Urothelium cell line (cell line): ENCODE measurements at regions not wholly inside any gene's neighbourhood (a gene's known extent, or its start where the extent isn't known, plus 50 kb on each side); places are given as distances from the start of the nearest gene placed in this dataset.
A peak's percentile ranks its signal among the peaks of the same experiment; 100 is the strongest.

Experiments used
- DNase-seq: peaks from one replicate; pipeline ENCODE4 v3.0.0; 2011; ENCODE audit warnings: low spot score, mixed read lengths
- FAIRE-seq: peaks from 2 replicates; lab custom pipeline; 2011; peaks lifted over from hg19 to GRCh38; lab: Jason Lieb, UNC

DNA sequence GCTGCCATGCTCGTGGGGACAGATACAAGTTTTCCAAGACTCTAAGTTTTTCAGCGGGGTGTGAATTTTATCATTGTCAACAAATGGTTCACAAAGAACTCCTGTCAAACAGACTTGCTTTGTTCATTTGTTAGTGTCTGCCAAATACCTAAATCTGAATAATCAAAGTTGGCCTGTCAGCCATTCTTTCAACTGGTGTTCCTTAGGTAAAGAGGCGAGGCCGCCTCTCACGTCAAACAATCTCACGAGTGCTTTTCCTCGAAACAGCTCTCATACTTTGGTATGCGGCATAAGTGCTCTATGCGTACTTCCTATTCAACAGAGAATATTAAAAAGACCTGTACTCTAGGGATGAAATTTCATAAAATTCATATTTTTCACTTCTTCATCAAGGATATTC, 51.4 kb upstream of the KANK4 start:
- DNase-seq (no peak), FAIRE-seq (no peak)

DNA sequence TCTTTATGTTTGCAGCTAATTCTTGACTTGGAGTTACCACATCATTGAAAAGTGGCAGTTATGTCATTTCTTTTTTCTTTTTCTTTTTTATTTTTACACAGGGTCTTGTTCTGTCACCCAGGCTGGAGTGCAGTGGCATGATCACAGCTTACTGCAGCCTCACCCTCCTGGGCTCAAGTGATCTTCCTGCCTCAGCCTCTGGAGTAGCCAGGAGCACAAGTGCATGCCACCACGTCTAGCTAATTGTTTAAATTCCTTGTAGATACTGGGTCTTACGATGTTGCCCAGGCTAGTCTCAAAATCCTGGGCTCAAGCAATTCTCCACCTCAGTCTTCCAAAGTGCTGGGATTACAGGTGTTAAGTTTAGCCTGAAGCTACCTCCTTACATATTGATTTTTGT, 52.1 kb upstream of the KANK4 start:
- FAIRE-seq (no peak), DNase-seq (no peak)

DNA sequence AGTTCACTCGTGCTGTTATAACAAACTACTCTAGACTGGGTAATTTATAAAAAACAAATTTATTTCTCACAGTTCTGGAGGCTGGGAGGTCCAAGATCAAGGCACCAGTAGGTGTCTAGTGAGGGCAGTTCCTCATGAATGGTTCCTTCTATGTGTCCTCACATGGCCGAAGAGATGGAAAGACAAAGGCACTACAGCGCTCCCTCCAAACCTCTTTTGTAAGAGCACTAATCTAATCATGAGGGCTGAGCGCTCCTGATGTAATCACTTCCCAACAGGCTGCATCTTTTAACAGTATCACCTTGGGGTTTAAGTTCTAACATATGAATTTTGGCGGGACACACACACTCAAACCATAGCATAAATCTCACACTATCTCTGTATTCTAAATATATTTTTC, 54.0 kb upstream of the KANK4 start:
- DNase-seq (no peak), FAIRE-seq (no peak)

DNA sequence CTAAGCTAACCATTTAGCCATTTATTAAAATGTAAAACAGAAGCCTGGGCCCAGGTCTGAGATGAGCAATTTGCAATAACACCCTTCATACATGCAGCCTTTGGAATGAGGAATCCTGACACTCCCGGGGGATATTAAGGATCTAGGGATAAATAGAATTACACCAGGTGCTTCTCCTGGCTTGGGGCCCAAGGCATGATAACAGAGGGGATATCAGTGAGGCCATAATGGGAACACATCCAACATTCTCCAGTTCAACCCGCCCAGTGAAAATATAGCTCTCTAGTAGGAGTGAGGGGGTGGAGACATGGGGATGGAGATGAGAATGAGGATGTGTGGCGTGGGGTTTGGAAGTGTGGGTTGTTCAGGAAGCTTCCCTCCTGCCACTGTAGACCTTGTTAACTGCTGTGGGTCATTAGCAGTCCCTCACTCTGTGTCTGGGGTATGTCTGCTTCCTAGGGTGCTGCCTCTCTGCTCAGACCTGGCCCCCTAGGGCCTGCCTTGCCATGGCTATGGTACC, 57.9 kb upstream of the KANK4 start:
- FAIRE-seq (no peak), DNase-seq (no peak)

DNA sequence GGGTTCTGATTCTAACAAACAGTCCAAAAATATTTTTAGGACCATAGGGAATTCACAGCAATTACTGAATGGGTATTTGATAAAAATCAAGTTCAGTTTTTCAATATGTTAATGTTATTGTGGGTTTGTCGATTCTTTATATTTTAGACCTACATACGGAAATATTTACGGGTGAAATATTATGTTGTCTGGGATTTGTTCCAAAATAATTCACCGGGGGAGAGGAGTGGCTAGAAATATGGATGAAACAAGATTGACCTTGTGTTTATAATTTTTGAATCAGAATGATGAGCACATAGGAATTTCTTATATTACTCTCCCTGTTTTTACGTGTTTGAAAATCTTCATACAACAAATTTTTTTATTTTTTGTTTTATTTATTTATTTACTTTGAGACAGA, 56.7 kb upstream of the USP1 start:
- DNase-seq = no peak
- FAIRE-seq = no peak

DNA sequence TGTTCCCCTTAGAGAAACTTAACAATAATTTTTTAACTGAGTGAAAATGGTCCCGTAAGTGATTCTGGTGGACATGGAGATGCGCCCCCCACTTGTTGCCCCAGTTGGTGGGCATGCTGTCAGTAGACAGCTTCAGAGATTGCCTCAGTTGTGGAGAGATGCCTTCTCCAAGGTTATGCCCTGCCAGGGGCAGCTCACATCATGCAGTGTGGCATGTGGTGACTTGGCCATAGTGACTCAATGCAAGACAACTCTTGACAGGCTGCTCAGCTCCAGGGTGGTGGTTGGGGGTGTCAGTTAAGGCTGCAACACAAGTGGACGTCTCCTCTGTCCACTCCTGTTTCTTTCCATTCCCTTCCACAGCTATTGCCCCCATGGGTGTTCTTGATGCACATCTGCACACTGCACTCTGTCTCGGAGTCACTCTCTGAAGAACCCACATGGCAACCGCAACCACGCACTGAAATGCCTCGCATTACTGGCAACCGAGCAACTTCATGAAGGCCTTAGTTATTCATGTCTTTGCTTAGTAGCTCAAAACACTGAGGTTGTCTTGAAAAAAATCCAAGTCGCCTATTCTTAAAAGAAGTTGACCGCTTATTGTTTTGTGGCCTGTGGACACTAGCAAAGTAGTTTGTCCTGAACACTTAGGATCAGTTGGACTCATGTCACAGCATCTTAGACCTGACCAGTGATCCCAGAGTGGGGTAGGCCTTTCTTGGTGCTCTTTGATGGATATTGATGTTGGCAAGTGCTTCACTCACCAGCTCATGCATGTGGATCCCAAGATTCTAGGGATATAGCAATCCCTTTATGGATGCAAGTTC, 54.8 kb upstream of the USP1 start:
- DNase-seq = no peak
- no peak for FAIRE-seq

DNA sequence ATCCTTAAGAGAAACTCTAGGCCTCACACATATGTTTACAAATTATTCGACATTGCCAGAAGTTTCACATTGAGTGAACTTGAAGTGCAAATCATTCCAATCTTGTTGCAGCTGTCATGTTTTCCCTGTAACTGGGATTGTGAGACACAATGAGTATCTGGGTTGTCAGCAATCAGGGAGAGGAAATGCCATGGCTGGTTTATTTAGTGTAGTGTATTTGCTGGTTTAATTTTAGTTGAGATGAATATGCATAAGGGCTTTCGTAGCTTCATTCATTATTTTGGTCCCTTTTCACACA, 54.2 kb upstream of the USP1 start:
- FAIRE-seq (no peak), DNase-seq (no peak)

DNA sequence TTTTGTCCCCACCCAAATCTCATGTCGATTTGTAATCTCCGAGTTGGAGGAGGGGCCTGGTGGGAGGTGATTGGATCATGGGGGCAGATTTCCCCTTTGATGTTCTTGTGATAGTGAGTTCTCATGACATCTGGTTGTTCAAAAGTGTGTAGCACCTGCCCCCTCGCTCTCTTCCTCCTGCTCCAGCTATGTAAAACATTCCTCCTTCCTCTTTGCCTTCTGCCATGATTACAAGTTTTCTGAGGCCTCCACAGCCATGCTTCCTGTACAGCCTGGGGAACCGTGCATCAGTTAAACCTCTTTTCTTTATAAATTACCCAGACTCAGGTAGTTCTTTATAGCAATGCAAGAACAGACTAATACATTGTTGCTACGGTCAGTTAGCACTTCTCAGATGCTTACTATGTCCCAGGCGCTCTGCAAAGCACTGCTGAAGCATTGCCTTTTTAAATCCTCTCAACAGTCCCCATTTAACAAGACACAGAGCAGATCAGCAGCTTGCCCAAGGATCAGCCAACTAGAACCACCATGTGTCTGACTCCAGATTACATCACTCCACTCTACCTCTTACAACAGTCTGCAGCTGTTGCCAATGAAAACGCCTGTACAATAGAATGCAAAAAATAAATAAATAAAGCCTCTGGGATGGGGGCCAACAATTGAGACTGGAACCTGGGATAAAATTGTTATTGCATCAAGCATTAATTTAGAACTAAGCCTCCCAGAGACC, 52.4 kb upstream of the USP1 start:
- DNase-seq (peak; percentile 40), FAIRE-seq (no peak)

DNA sequence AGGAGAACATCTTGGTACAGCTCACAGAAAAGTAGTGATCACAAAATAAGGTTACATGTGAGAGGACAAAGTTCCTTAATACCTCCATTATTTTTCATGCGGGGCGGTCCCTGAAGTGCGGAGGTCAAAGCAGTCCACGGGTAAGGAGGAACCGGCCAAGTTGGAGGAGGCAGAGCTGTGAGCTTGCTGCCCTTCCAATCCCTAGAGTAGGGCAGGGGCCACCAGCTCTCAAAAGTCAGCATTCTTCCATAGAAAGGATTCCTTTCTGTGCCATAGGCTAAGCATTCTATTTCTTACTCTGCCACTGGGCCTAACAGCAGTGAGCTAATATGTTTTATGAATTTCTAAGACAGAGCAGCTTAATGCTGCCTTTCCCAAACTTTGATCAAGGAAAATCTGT, 50.9 kb upstream of the USP1 start:
- no peak for FAIRE-seq
- no peak for DNase-seq

DNA sequence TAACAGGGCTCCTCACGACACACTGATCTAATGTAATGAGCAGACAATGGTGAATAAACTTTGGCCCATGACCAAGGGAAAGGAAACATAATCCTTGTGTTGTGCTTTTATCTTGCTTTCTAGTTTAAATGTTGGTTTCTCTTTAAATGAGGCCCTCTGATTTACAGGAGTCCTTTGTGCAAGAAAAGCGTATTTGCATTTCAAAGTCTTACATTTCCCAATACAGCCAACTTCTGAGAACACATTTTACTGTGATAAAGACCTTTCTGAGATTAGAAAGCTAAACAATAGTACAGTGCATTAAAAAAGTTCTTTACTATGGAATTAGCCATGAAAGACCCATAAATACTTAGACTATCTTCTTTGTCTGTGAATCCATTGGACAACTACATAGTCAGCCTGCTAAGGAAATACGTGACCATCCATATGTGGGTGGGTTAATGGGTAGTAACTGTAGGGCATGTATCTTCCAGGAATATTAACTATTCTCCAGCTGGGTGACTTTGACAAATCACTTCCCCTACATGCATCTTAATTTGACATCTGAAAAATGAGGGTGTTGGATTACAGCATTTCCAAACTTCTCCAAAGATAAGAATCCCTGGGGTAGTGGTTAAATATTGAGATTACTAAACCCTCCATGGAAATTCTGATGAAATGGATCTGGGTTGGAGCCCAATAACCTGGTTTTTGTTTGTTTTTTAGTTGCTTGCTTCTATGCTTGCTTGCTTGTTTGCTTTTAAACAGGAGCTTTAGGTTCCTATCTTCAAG, 50.3 kb upstream of the USP1 start:
- DNase-seq = no peak

More for the DNA sequence above, 50.3 kb upstream of the USP1 start:
- FAIRE-seq = no peak
